Keratinocyte (primary cell): ENCODE measurements at regions not wholly inside any gene's neighbourhood (a gene's known extent, or its start where the extent isn't known, plus 50 kb on each side); places are given as distances from the start of the nearest gene placed in this dataset.

Experiments used
- CTCF ChIP-seq, 3 experiments: IDR thresholded peaks in 1 of 3; conservative IDR thresholded peaks in 1 of 3; optimal IDR thresholded peaks in 1 of 3; 2 replicates in 2 of 3; 3 replicates in 1 of 3; pipeline versions ENCODE3 to v1.5.1; 2011; ENCODE audit warnings: low read length in 3 of 3, mild to moderate bottlenecking in 3 of 3, moderate library complexity in 2 of 3, control low read depth in 1 of 3, inconsistent platforms in 1 of 3; ENCODE audit not compliant: insufficient read depth in 2 of 3; ENCODE audit errors: extremely low read depth in 1 of 3
- EZH2 ChIP-seq: IDR thresholded peaks from one replicate; pipeline ENCODE4 v1.6.1; 2012; ENCODE audit warnings: inconsistent platforms, mild to moderate bottlenecking, low read length, moderate library complexity

- TF ChIP-seq CTCF (optimal IDR thresholded peaks at IDR 0.05 in 1 of 3, IDR thresholded peaks at IDR 0.05 in 1 of 3, conservative IDR thresholded peaks at IDR 0.05 in 1 of 3; ENCODE audit: extremely low read depth in 1 of 3, insufficient read depth in 2 of 3, low read length in 3 of 3) (no peak), EZH2 (no peak)
These were observed 578.6 kb downstream of the PCDH7 start for GRCh38 chr4:31298737-31299136.
